IMR-90 (cell line): ENCODE measurements at regions not wholly inside any gene's neighbourhood (a gene's known extent, or its start where the extent isn't known, plus 50 kb on each side); places are given as distances from the start of the nearest gene placed in this dataset.

ENCODE experiments used
- ATAC-seq: fragments of 200-7000 bp; cut with Tn5 transposase; 2 replicates; pipeline ENCODE4 v1.9.1; 2020; ENCODE audit warnings: low read depth, mild to moderate bottlenecking, moderate library complexity
- BruUV-seq: library from RNA; stranded (reverse); fragments of 400-500 nt; replicated peaks from 2 replicates; lab custom pipeline; 2021; lab: Mats Ljungman, UMichigan
- CTCF ChIA-PET: fragments of 300-600 bp; formaldehyde crosslinking; extraction: SDS; loops from one replicate; lab custom pipeline; 2021; ENCODE audit warnings: antibody characterized with exemption; lab: Yijun Ruan, JAX
- POLR2A ChIA-PET: fragments of 300-600 bp; sonication (Branson Sonifier 250); formaldehyde crosslinking; loops from one replicate; lab custom pipeline; 2022; ENCODE audit warnings: antibody characterized with exemption; ENCODE audit not compliant: unreplicated experiment; lab: Charles Lee
- DNase-seq: peaks from one replicate; pipeline ENCODE4 v3.0.0; 2013
- H2AFZ ChIP-seq: replicated peaks from 2 replicates; pipeline ENCODE3; 2013; ENCODE audit warnings: low read length, mild to moderate bottlenecking; ENCODE audit not compliant: poor library complexity
- H2AK5ac ChIP-seq: 2 replicates; pipeline ENCODE4 v1.6.1; 2013; ENCODE audit warnings: low read depth, low read length, inconsistent platforms
- H2AK9ac ChIP-seq: replicated peaks from 2 replicates; pipeline ENCODE3; 2013; ENCODE audit warnings: mild to moderate bottlenecking, low read depth, low read length, moderate library complexity; ENCODE audit not compliant: poor library complexity
- H2BK120ac ChIP-seq: 2 replicates; pipeline ENCODE4 v1.6.1; 2013; ENCODE audit warnings: low read depth, low read length, inconsistent platforms
- H2BK15ac ChIP-seq: 3 replicates; pipeline ENCODE4 v1.6.1; 2013; ENCODE audit warnings: low read depth, low read length, inconsistent platforms
- H2BK20ac ChIP-seq: 2 replicates; pipeline ENCODE4 v1.6.1; 2013; ENCODE audit warnings: low read depth, mild to moderate bottlenecking, inconsistent platforms, low read length, moderate library complexity
- H2BK5ac ChIP-seq: 2 replicates; pipeline ENCODE4 v1.6.1; 2013; ENCODE audit warnings: mild to moderate bottlenecking, low read depth, low read length, inconsistent platforms; ENCODE audit not compliant: poor library complexity, severe bottlenecking
- H3K14ac ChIP-seq: replicated peaks from 2 replicates; pipeline ENCODE4 v1.6.1; 2013; ENCODE audit warnings: low read depth, low read length, inconsistent platforms
- H3K18ac ChIP-seq: 2 replicates; pipeline ENCODE4 v1.6.1; 2013; ENCODE audit warnings: low read depth, low read length, control low read depth
- H3K23ac ChIP-seq: 2 replicates; pipeline ENCODE4 v1.6.1; 2013; ENCODE audit warnings: low read depth, low read length, inconsistent platforms
- H3K27ac ChIP-seq: 2 replicates; pipeline ENCODE4 v1.5.1; 2013; ENCODE audit warnings: mild to moderate bottlenecking, control low read depth, low read length; ENCODE audit not compliant: insufficient read depth
- H3K27me3 ChIP-seq: 2 replicates; pipeline ENCODE4 v1.6.1; 2013; ENCODE audit warnings: low read length; ENCODE audit not compliant: control insufficient read depth, insufficient read depth
- H3K36me3 ChIP-seq: 2 replicates; pipeline ENCODE4 v1.6.1; 2013; ENCODE audit warnings: low read length, mixed read lengths; ENCODE audit not compliant: control insufficient read depth, insufficient read depth
- H3K4ac ChIP-seq: 2 replicates; pipeline ENCODE4 v1.6.1; 2013; ENCODE audit warnings: low read depth, low read length, inconsistent platforms
- H3K4me1 ChIP-seq: 2 replicates; pipeline ENCODE4 v1.6.1; 2013; ENCODE audit warnings: low read length, mixed read lengths; ENCODE audit not compliant: control insufficient read depth, insufficient read depth
- H3K4me2 ChIP-seq: 2 replicates; pipeline ENCODE4 v1.6.1; 2013; ENCODE audit warnings: low read depth, mild to moderate bottlenecking, control low read depth, low read length, moderate library complexity
- H3K4me3 ChIP-seq: 2 replicates; pipeline ENCODE4 v1.5.1; 2013; ENCODE audit warnings: low read depth, mild to moderate bottlenecking, control low read depth, low read length, moderate library complexity; ENCODE audit not compliant: insufficient read depth
- H3K56ac ChIP-seq: 2 replicates; pipeline ENCODE4 v1.6.1; 2013; ENCODE audit warnings: low read length, inconsistent platforms; ENCODE audit not compliant: insufficient read depth; ENCODE audit errors: extremely low read depth
- H3K79me1 ChIP-seq, 2 experiments: 2 replicates each; pipeline ENCODE4 v1.6.1; 2013; ENCODE audit warnings: low read length in 2 of 2, inconsistent platforms in 1 of 2, low read depth in 1 of 2
- H3K9ac ChIP-seq: 2 replicates; pipeline ENCODE4 v1.6.1; 2013; ENCODE audit warnings: low read depth, low read length, control low read depth
- H3K9me1 ChIP-seq: 2 replicates; pipeline ENCODE4 v1.6.1; 2013; ENCODE audit warnings: low read length, inconsistent platforms; ENCODE audit not compliant: insufficient read depth
- H3K9me3 ChIP-seq: 2 replicates; pipeline ENCODE4 v1.6.1; 2013; ENCODE audit warnings: low read length; ENCODE audit not compliant: control insufficient read depth, insufficient read depth
- H4K20me1 ChIP-seq: 2 replicates; pipeline ENCODE4 v1.6.1; 2013; ENCODE audit warnings: low read length, inconsistent platforms; ENCODE audit not compliant: insufficient read depth
- H4K5ac ChIP-seq: 2 replicates; pipeline ENCODE4 v1.6.1; 2013; ENCODE audit warnings: mild to moderate bottlenecking, low read depth, low read length, control low read depth
- H4K8ac ChIP-seq, 2 experiments: 2 replicates each; pipeline ENCODE4 v1.6.1; 2013; ENCODE audit warnings: low read depth in 2 of 2, low read length in 2 of 2, control low read depth in 1 of 2, inconsistent platforms in 1 of 2
- H4K91ac ChIP-seq: 2 replicates; pipeline ENCODE4 v1.6.1; 2013; ENCODE audit warnings: low read depth, low read length, inconsistent platforms; ENCODE audit not compliant: insufficient read depth
- BHLHE40 ChIP-seq: fragments of 150-350 bp; IDR thresholded peaks from 2 replicates; pipeline ENCODE4 v1.6.1; 2016; ENCODE audit warnings: mild to moderate bottlenecking, low read depth, low read length
- CEBPB ChIP-seq: IDR thresholded peaks from 2 replicates; pipeline ENCODE4 v1.6.1; 2012; ENCODE audit warnings: low read depth, low read length, improper control_type of control experiment
- CHD1 ChIP-seq: IDR thresholded peaks from 2 replicates; pipeline ENCODE4 v1.6.1; 2012; ENCODE audit warnings: low read depth, low read length, improper control_type of control experiment
- CTCF ChIP-seq: conservative IDR thresholded peaks from 2 replicates; pipeline ENCODE4 v1.5.1; 2012; ENCODE audit warnings: mild to moderate bottlenecking, low read depth, low read length, improper control_type of control experiment
- ELK1 ChIP-seq: fragments of 150-350 bp; IDR thresholded peaks from 2 replicates; pipeline ENCODE4 v1.6.1; 2016; ENCODE audit warnings: low read depth, mild to moderate bottlenecking, low read length, moderate library complexity, borderline replicate concordance
- FOS ChIP-seq: fragments of 150-350 bp; IDR thresholded peaks from 2 replicates; pipeline ENCODE4 v1.6.1; 2016; ENCODE audit warnings: low read depth, low read length
- MAFK ChIP-seq: IDR thresholded peaks from 2 replicates; pipeline ENCODE4 v1.6.1; 2012; ENCODE audit warnings: low read depth, low read length, improper control_type of control experiment
- MAZ ChIP-seq: IDR thresholded peaks from 2 replicates; pipeline ENCODE4 v1.6.1; 2012; ENCODE audit warnings: low read depth, mild to moderate bottlenecking, low read length, improper control_type of control experiment, moderate library complexity, borderline replicate concordance
- MXI1 ChIP-seq: IDR thresholded peaks from 2 replicates; pipeline ENCODE4 v1.6.1; 2012; ENCODE audit warnings: low read depth, mild to moderate bottlenecking, low read length, moderate library complexity, borderline replicate concordance
- NFE2L2 ChIP-seq: fragments of 150-350 bp; IDR thresholded peaks from 2 replicates; pipeline ENCODE4 v1.6.1; 2016; ENCODE audit warnings: low read depth, mild to moderate bottlenecking, low read length
- POLR2A ChIP-seq: IDR thresholded peaks from 2 replicates; pipeline ENCODE4 v1.6.1; 2012; ENCODE audit warnings: mild to moderate bottlenecking, low read depth, low read length
- RAD21 ChIP-seq: IDR thresholded peaks from 2 replicates; pipeline ENCODE4 v1.6.1; 2012; ENCODE audit warnings: low read length, improper control_type of control experiment
- RCOR1 ChIP-seq: IDR thresholded peaks from 2 replicates; pipeline ENCODE4 v1.6.1; 2012; ENCODE audit warnings: mild to moderate bottlenecking, low read length, improper control_type of control experiment; ENCODE audit not compliant: insufficient replicate concordance
- RFX5 ChIP-seq: IDR thresholded peaks from 2 replicates; pipeline ENCODE4 v1.8.0; 2012; ENCODE audit warnings: low read depth, mild to moderate bottlenecking, low read length, moderate library complexity
- SMC3 ChIP-seq: fragments of 150-350 bp; IDR thresholded peaks from 2 replicates; pipeline ENCODE4 v1.6.1; 2016; ENCODE audit warnings: low read depth, mild to moderate bottlenecking, antibody characterized with exemption, low read length, moderate library complexity
- USF2 ChIP-seq: fragments of 150-350 bp; IDR thresholded peaks from 2 replicates; pipeline ENCODE4 v1.6.1; 2017; ENCODE audit warnings: mild to moderate bottlenecking, antibody characterized with exemption, low read length, low read depth
- WGBS, 2 experiments: methylation state at CpG; one replicate each; pipeline versions ENCODE4 v1.1.5 to v1.1.7; 2013; ENCODE audit warnings: missing lambda C conversion rate in 2 of 2; ENCODE audit not compliant: insufficient read length in 1 of 2; ENCODE audit errors: extremely low coverage in 2 of 2; 5-methylcytosine and 5-hydroxymethylcytosine counted together
- dilution Hi-C: fragments of 300-500 bp; cut with HindIII; formaldehyde crosslinking; loops from one replicate; pipeline ENCODE4 v1.14.3; 2018; ENCODE audit warnings: low sequenced_read_pairs; ENCODE audit not compliant: unreplicated experiment
- in situ Hi-C: fragments of 300-500 bp; cut with MboI; formaldehyde crosslinking; loops from 3 replicates; pipeline ENCODE4 v1.14.3; 2019; ENCODE audit warnings: low sequenced_read_pairs, inconsistent platforms, mixed read lengths
- intact Hi-C: fragments of 100-400 bp; cut with micrococcal nuclease; formaldehyde crosslinking; loops from 2 replicates; pipeline ENCODE4 v1.10.0; 2022

GRCh38 chr11:70506986-70507385, 108.7 kb downstream of the CTTN start:
- Histone ChIP-seq H4K8ac (no peak overlapping the region), H2AFZ (no peak overlapping the region), H3K79me1 (no peaks in the 10 kb centered on the region), H2AK9ac (no peak overlapping the region), H3K36me3 (no peaks in the 10 kb centered on the region), H3K4me3 (no peak overlapping the region), H3K9me1 (no peaks in the 10 kb centered on the region), H3K9me3 (no peaks in the 10 kb centered on the region), H4K5ac (no peak overlapping the region), H3K27ac (no peak overlapping the region), H3K4me1 (no peaks in the 10 kb centered on the region), H2BK120ac (no peak overlapping the region), H2BK20ac (no peak overlapping the region), H3K4me2 (no peak overlapping the region), H3K4ac (no peak overlapping the region), H3K27me3 (peaks cover 3% of the 10 kb centered on the region; the same call in 1 of the 2 replicates), H3K9ac (no peak overlapping the region), H2BK15ac (no peak overlapping the region), H4K91ac (no peak overlapping the region), H3K23ac (no peak overlapping the region), H2BK5ac (no peak overlapping the region), H3K56ac (no peak overlapping the region), H2AK5ac (no peak overlapping the region), H4K20me1 (peaks cover 3% of the 10 kb centered on the region; the same call in 1 of the 2 replicates), H3K14ac (no peak overlapping the region), H3K18ac (no peak overlapping the region)
- DNase-seq, result no peak
- in situ Hi-C loops (no loop called here), dilution Hi-C loops (no loop called here), intact Hi-C loops (no loop called here)
- CTCF ChIA-PET, result interaction anchor here (0.6 kb wide), 1 partner anchor 52 kb away, joined by 6 read pairs; no protein-coding TSS in a partner anchor
- no TSS peak for BruUV-seq
- POLR2A ChIA-PET, result no interaction called here
- 86% methylated on average over 3 of the region's 7 CpGs; no CpG with 5 or more reads in 1 of the 2 experiments for WGBS, 2 experiments
- TF ChIP-seq NFE2L2 (no peak), ELK1 (no peak), CTCF (no peak), SMC3 (no peak), MAZ (no peak), MAFK (no peak), BHLHE40 (no peak), CHD1 (no peak), CEBPB (no peak), RFX5 (no peak), USF2 (no peak), RCOR1 (no peak), MXI1 (no peak), RAD21 (no peak), FOS (no peak), POLR2A (no peak)
- no peak for ATAC-seq
